ENCODE measurements at regions not wholly inside any gene's neighbourhood (a gene's known extent, or its start where the extent isn't known, plus 50 kb on each side); places are given as distances from the start of the nearest gene placed in this dataset.

GRCh38 chr12:126182619-126183236 lies 1117.5 kb downstream of the AACS start:
- Histone ChIP-seq H3K4me2 (ENCODE audit: low read depth, low read length, poor library complexity, severe bottlenecking) (no peak overlapping the region), H3K4me3 (ENCODE audit: insufficient read depth, low read length, poor library complexity, severe bottlenecking) (no peak overlapping the region), H3K27ac (ENCODE audit: low read depth, low read length) (no peak overlapping the region), H3K9ac (ENCODE audit: low read length) (no peak overlapping the region), H3K36me3 (ENCODE audit: low read length) (no peaks in the 10 kb centered on the region), H3K79me2 (ENCODE audit: insufficient read depth, low read length) (no peaks in the 10 kb centered on the region), H3F3A (ENCODE audit: insufficient read depth) (no peaks in the 10 kb centered on the region), H3K27me3 (ENCODE audit: low read length) (no peaks in the 10 kb centered on the region), H2AFZ (ENCODE audit: low read depth, low read length, severe bottlenecking) (no peak overlapping the region), H3K9me3 (ENCODE audit: insufficient read depth, low read length) (no peaks in the 10 kb centered on the region), H3K9me2 (replicated peaks; ENCODE audit: insufficient read depth, low read length) (no peaks in the 10 kb centered on the region), H4K20me1 (ENCODE audit: low read depth, low read length) (no peaks in the 10 kb centered on the region)
- no peak for TF ChIP-seq CTCF (IDR thresholded peaks at IDR 0.05; ENCODE audit: insufficient read depth, low read length, poor library complexity, severe bottlenecking)
- no peak for TF ChIP-seq EZH2phosphoT487 (conservative IDR thresholded peaks at IDR 0.05; ENCODE audit: low read length)

- Histone ChIP-seq H3K27ac (ENCODE audit: low read depth, low read length) (no peak overlapping the region), H3F3A (ENCODE audit: insufficient read depth) (no peaks in the 10 kb centered on the region), H3K27me3 (ENCODE audit: low read length) (no peaks in the 10 kb centered on the region), H3K36me3 (ENCODE audit: low read length) (no peaks in the 10 kb centered on the region), H3K4me2 (ENCODE audit: low read depth, low read length, poor library complexity, severe bottlenecking) (no peak overlapping the region), H2AFZ (ENCODE audit: low read depth, low read length, severe bottlenecking) (no peak overlapping the region), H4K20me1 (ENCODE audit: low read depth, low read length) (no peaks in the 10 kb centered on the region), H3K9ac (ENCODE audit: low read length) (no peak overlapping the region), H3K9me3 (ENCODE audit: insufficient read depth, low read length) (no peaks in the 10 kb centered on the region), H3K4me3 (ENCODE audit: insufficient read depth, low read length, poor library complexity, severe bottlenecking) (no peak overlapping the region), H3K79me2 (ENCODE audit: insufficient read depth, low read length) (no peaks in the 10 kb centered on the region), H3K9me2 (replicated peaks; ENCODE audit: insufficient read depth, low read length) (no peaks in the 10 kb centered on the region)
- TF ChIP-seq EZH2phosphoT487 (conservative IDR thresholded peaks at IDR 0.05; ENCODE audit: low read length) (no peak), CTCF (IDR thresholded peaks at IDR 0.05; ENCODE audit: insufficient read depth, low read length, poor library complexity, severe bottlenecking) (no peak)
Observed at GRCh38 chr12:126185025-126185424, 1119.8 kb downstream of the AACS start.

GRCh38 chr12:126189856-126190255 lies 1124.6 kb downstream of the AACS start:
- Histone ChIP-seq H3K9me2 (replicated peaks; ENCODE audit: insufficient read depth, low read length) (no peaks in the 10 kb centered on the region), H3K4me2 (ENCODE audit: low read depth, low read length, poor library complexity, severe bottlenecking) (no peak overlapping the region), H3K36me3 (ENCODE audit: low read length) (no peaks in the 10 kb centered on the region), H4K20me1 (ENCODE audit: low read depth, low read length) (no peaks in the 10 kb centered on the region), H3K27me3 (ENCODE audit: low read length) (no peaks in the 10 kb centered on the region), H3K9ac (ENCODE audit: low read length) (no peak overlapping the region), H3K9me3 (ENCODE audit: insufficient read depth, low read length) (no peaks in the 10 kb centered on the region), H3K79me2 (ENCODE audit: insufficient read depth, low read length) (no peaks in the 10 kb centered on the region), H2AFZ (ENCODE audit: low read depth, low read length, severe bottlenecking) (no peak overlapping the region), H3K27ac (ENCODE audit: low read depth, low read length) (no peak overlapping the region), H3F3A (ENCODE audit: insufficient read depth) (no peaks in the 10 kb centered on the region), H3K4me3 (ENCODE audit: insufficient read depth, low read length, poor library complexity, severe bottlenecking) (no peak overlapping the region)
- no peak for TF ChIP-seq EZH2phosphoT487 (conservative IDR thresholded peaks at IDR 0.05; ENCODE audit: low read length)
- TF ChIP-seq CTCF (IDR thresholded peaks at IDR 0.05; ENCODE audit: insufficient read depth, low read length, poor library complexity, severe bottlenecking): no peak
